ENCODE measurements at regions not wholly inside any gene's neighbourhood (a gene's known extent, or its start where the extent isn't known, plus 50 kb on each side); places are given as distances from the start of the nearest gene placed in this dataset.

DNA sequence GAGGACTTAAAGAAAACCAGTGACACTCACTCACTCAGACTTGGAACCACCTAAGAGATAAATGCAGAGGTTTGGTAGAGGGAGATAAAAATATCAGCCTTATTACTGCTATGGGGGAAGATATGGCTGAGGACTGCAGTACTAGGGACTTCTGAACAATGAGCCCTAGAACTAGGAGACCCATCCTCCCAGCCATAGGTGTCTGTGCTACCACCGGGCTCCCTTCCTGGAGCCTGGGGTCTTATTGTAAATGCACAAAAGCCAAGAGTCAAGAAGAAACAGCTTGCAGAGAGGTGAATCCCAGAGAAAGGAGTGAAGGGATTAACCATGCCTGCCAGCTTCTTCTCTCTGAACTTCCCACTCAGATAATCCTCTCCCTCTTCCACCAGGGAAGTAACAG is 108.3 kb upstream of the AKR1E2 start:
- ChIA-PET POLR2A (interaction anchor here (0.6 kb wide), 1 partner anchor 13 kb away, joined by 4 read pairs; no protein-coding TSS in a partner anchor), CTCF (interaction anchor here (1.2 to 1.4 kb wide), 2 partner anchors 8 to 11 kb away, joined by 3 read pairs; no protein-coding TSS in a partner anchor)
- TF ChIP-seq, protein P1, sequence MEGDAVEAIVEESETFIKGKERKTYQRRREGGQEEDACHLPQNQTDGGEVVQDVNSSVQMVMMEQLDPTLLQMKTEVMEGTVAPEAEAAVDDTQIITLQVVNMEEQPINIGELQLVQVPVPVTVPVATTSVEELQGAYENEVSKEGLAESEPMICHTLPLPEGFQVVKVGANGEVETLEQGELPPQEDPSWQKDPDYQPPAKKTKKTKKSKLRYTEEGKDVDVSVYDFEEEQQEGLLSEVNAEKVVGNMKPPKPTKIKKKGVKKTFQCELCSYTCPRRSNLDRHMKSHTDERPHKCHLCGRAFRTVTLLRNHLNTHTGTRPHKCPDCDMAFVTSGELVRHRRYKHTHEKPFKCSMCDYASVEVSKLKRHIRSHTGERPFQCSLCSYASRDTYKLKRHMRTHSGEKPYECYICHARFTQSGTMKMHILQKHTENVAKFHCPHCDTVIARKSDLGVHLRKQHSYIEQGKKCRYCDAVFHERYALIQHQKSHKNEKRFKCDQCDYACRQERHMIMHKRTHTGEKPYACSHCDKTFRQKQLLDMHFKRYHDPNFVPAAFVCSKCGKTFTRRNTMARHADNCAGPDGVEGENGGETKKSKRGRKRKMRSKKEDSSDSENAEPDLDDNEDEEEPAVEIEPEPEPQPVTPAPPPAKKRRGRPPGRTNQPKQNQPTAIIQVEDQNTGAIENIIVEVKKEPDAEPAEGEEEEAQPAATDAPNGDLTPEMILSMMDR (IDR thresholded peaks at IDR 0.05; ENCODE audit: control extremely low read depth, extremely low read depth, low read depth, missing control alignments) = no peak
- DNase-seq (ENCODE audit: extremely low spot score) = no peak

DNA sequence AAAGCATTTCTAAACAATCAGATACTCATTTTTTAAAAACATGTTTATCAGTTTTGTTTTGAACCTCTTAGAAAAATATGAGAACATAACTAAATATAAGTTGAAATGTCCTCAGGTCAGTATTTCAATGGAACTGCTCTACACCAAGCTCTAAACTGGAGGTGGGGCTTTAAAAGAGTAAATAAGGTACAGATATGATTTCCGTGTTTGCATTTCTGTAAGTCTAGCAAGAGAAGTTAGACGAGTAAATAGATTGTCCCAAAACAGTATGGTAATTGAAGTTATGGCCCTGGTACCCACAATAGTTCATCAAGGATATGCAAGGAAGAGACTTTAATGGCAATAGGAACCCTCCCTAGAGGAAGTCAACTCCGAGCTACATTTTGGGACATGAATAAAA is 115.1 kb upstream of the AKR1E2 start:
- ChIA-PET CTCF (no interaction called here), POLR2A (no interaction called here)
- no peak for DNase-seq (ENCODE audit: extremely low spot score)
- TF ChIP-seq, protein P1 (IDR thresholded peaks at IDR 0.05; ENCODE audit: control extremely low read depth, extremely low read depth, low read depth, missing control alignments) = no peak

DNA sequence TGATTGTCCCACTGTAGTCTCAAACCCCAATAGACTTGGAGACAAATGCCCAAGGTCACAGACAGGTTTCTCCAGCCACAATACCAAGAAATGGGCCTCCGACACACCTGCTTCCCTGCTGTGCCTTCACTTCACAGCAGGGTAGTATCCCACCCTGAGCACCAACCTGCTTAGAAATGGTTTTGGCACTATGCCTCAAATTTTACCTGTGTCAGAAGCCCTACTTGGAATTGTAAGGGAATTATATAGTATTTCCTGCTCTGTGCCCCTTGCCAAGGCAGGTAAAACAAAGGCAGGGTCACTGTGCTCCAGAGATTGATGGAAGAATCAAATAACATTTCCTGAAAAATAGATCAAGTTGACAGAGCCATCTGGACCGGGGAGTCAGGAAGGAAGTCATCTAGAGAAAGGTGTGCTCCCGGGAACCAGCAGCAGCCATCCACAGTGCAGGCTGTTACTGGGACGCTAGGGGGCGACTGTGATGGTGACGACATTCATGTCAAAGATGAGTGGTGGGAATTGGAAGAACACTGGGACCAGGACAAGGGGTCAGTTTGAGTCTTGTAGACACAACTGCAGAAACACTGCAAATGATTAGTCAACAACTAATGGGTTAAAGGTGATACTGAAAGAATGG is 117.8 kb upstream of the AKR1E2 start:
- TF ChIP-seq, protein P1 (IDR thresholded peaks at IDR 0.05; ENCODE audit: control extremely low read depth, extremely low read depth, low read depth, missing control alignments) = peak; percentile 19
- ChIA-PET POLR2A (no interaction called here), CTCF (no interaction called here)
- no peak for DNase-seq (ENCODE audit: extremely low spot score)

- DNase-seq (ENCODE audit: extremely low spot score) = no peak
- TF ChIP-seq, protein P1 (IDR thresholded peaks at IDR 0.05; ENCODE audit: control extremely low read depth, extremely low read depth, low read depth, missing control alignments) = no peak
- POLR2A ChIA-PET = no interaction called here
- CTCF ChIA-PET = interaction anchor here (0.9 kb wide), 1 partner anchor 11 kb away, joined by 3 read pairs; no protein-coding TSS in a partner anchor
Measured at GRCh38 chr10:4707221-4707620, 118.8 kb upstream of the AKR1E2 start.

DNA sequence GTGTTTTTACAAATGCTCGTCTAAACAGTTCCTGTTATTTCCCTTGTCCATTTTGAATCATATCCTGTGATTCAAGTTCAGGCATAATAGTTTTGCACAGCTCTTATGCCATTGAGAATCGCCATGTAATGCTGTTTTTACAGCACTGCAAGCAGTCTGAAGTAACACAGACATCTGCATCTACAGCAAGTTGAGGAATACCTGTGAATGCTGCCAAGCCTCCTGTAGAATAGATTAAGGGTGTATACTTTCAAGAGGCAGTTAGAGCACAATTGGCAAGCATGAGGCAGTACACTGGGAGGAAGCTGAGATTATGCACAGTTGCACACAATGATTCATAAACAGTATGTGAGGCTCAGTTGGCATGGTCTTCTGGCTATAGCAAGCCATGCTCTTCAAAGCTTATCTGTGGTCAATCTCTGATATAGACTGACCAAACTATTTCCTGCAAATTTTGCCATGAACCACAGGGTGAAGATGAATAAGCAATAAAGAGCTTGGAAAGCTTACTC is 121.9 kb upstream of the AKR1E2 start:
- CTCF ChIA-PET = interaction anchor here (1.0 to 1.4 kb wide), 2 partner anchors 11 to 15 kb away, joined by 3 to 5 read pairs; no protein-coding TSS in a partner anchor
- DNase-seq (ENCODE audit: extremely low spot score) = no peak
- TF ChIP-seq, protein P1 (IDR thresholded peaks at IDR 0.05; ENCODE audit: control extremely low read depth, extremely low read depth, low read depth, missing control alignments) = no peak
- POLR2A ChIA-PET = no interaction called here

- no peak for DNase-seq (ENCODE audit: extremely low spot score)
- TF ChIP-seq, protein P1 (IDR thresholded peaks at IDR 0.05; ENCODE audit: control extremely low read depth, extremely low read depth, low read depth, missing control alignments) = no peak
- CTCF ChIA-PET = no interaction called here
- POLR2A ChIA-PET = no interaction called here
Measured at GRCh38 chr10:4701016-4701415, 125.0 kb upstream of the AKR1E2 start.

All from GM10248 (cell line).